Peyer's patch (tissue), 4 donors: ENCODE measurements at regions not wholly inside any gene's neighbourhood (a gene's known extent, or its start where the extent isn't known, plus 50 kb on each side); places are given as distances from the start of the nearest gene placed in this dataset.

Source experiments
- POLR2A ChIP-seq, 2 donors: fragments of 450-650 bp; IDR thresholded peaks; one replicate each; pipeline ENCODE4 v1.5.1; 2017; ENCODE audit warnings: antibody characterized with exemption in 2 of 2, mild to moderate bottlenecking in 2 of 2, moderate library complexity in 2 of 2
- TF ChIP-seq, protein P1 (sequence below), 6 experiments: fragments of 450-650 bp in 4 of 6; fragments of 200-600 bp in 2 of 6; sonication (generic) in 1 of 6; IDR thresholded peaks; one replicate each; pipeline ENCODE4 v1.5.1; 2017 to 2019; ENCODE audit warnings: antibody characterized with exemption in 6 of 6, mild to moderate bottlenecking in 3 of 6, moderate library complexity in 1 of 6

DNA sequence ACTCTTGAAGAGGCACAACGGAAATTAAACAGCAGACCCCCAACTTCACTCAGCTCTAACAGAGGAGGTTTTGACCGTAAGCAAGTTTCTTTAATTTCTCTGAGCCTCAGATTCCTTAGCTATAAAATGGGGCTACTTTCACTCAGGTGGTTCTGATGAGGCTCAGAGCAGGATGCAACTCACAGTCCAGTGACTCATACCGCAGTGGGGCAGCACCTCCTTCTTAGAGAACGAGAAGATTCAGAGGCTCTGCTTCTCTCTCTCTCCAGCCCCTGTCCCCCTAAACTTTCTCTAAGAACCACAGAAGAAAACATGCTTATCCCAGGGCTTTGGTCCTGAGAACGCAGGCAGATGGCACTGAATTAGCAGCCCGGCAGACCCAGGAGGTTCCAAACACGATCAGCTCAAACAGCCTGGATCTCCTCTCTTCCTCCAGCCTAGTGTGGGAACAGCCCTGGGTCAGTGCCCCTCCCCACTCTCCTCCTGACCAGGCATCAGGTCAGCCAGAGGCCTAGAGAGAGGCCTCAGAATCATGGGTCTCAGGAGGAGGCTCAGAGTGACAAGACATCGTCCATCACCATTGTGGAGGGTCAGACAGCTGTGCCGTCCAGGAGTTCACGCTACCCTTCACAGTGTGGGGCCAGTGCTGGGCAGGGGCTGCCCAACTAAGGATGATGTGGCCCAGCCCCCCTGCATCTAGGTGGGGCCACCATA is 433.0 kb downstream of the PTPRU start:
- TF ChIP-seq POLR2A (IDR thresholded peaks at IDR 0.05), result no peak
- TF ChIP-seq, protein P1, sequence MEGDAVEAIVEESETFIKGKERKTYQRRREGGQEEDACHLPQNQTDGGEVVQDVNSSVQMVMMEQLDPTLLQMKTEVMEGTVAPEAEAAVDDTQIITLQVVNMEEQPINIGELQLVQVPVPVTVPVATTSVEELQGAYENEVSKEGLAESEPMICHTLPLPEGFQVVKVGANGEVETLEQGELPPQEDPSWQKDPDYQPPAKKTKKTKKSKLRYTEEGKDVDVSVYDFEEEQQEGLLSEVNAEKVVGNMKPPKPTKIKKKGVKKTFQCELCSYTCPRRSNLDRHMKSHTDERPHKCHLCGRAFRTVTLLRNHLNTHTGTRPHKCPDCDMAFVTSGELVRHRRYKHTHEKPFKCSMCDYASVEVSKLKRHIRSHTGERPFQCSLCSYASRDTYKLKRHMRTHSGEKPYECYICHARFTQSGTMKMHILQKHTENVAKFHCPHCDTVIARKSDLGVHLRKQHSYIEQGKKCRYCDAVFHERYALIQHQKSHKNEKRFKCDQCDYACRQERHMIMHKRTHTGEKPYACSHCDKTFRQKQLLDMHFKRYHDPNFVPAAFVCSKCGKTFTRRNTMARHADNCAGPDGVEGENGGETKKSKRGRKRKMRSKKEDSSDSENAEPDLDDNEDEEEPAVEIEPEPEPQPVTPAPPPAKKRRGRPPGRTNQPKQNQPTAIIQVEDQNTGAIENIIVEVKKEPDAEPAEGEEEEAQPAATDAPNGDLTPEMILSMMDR (IDR thresholded peaks at IDR 0.05), result no peak
